WTC11 (cell line): ENCODE measurements at regions not wholly inside any gene's neighbourhood (a gene's known extent, or its start where the extent isn't known, plus 50 kb on each side); places are given as distances from the start of the nearest gene placed in this dataset.

ENCODE experiments used
- ATAC-seq: fragments of 200-7000 bp; cut with Tn5 transposase; 2 replicates; pipeline ENCODE4 v1.10.0; 2021; ENCODE audit warnings: mild to moderate bottlenecking, moderate library complexity
- CTCF ChIA-PET: fragments of 300-600 bp; sonication (Branson Sonifier 250); formaldehyde crosslinking; loops from one replicate; lab custom pipeline; 2021; ENCODE audit warnings: antibody characterized with exemption; lab: Charles Lee
- POLR2A ChIA-PET: fragments of 350-600 bp; sonication (Branson Sonifier 250); formaldehyde crosslinking; loops from one replicate; lab custom pipeline; 2021; ENCODE audit warnings: antibody characterized with exemption; lab: Charles Lee
- DNase-seq: peaks from one replicate; pipeline ENCODE4 v3.0.0; 2021; ENCODE audit warnings: low spot score
- H3K27ac Mint-ChIP-seq: 2 replicates; pipeline ENCODE4 v1.8.0; 2021; ENCODE audit warnings: mixed read lengths
- H3K27me3 Mint-ChIP-seq: 2 replicates; pipeline ENCODE4 v1.8.0; 2021; ENCODE audit warnings: low read depth, mild to moderate bottlenecking, moderate library complexity, mixed read lengths
- H3K36me3 Mint-ChIP-seq: 2 replicates; pipeline ENCODE4 v1.8.0; 2021; ENCODE audit warnings: mixed read lengths
- H3K4me1 Mint-ChIP-seq: 2 replicates; pipeline ENCODE4 v1.8.0; 2022; ENCODE audit warnings: mixed read lengths
- H3K4me3 Mint-ChIP-seq: 2 replicates; pipeline ENCODE4 v1.8.0; 2021; ENCODE audit warnings: mild to moderate bottlenecking, moderate library complexity, mixed read lengths
- H3K9me3 Mint-ChIP-seq: 2 replicates; pipeline ENCODE4 v1.8.0; 2021; ENCODE audit warnings: mixed read lengths
- CBFB ChIP-seq: sonication (generic); formaldehyde crosslinking; IDR thresholded peaks from 2 replicates; pipeline ENCODE4 v1.8.1; 2022; ENCODE audit warnings: mild to moderate bottlenecking, low read depth, missing genetic modification reagents
- CREB1 ChIP-seq: sonication (generic); formaldehyde crosslinking; IDR thresholded peaks from 2 replicates; pipeline ENCODE4 v1.8.0; 2023; ENCODE audit warnings: mild to moderate bottlenecking, missing genetic modification reagents
- FOXJ3 ChIP-seq: sonication (generic); formaldehyde crosslinking; IDR thresholded peaks from 2 replicates; pipeline ENCODE4 v1.9.0; 2021; ENCODE audit warnings: missing genetic modification reagents, mild to moderate bottlenecking, borderline replicate concordance
- GABPB1 ChIP-seq: sonication (generic); formaldehyde crosslinking; IDR thresholded peaks from 2 replicates; pipeline ENCODE4 v1.8.1; 2023; ENCODE audit warnings: mild to moderate bottlenecking, missing genetic modification reagents
- MYBL2 ChIP-seq: sonication (generic); formaldehyde crosslinking; IDR thresholded peaks from 2 replicates; pipeline ENCODE4 v1.8.1; 2023; ENCODE audit warnings: mild to moderate bottlenecking, moderate library complexity, missing genetic modification reagents
- NR3C1 ChIP-seq: sonication (generic); formaldehyde crosslinking; conservative IDR thresholded peaks from 2 replicates; pipeline ENCODE4 v1.8.1; 2023; ENCODE audit warnings: low read depth, mild to moderate bottlenecking, missing genetic modification reagents
- OVOL2 ChIP-seq: fragments of 250-450 bp; sonication (Bioruptor Pico); IDR thresholded peaks from 2 replicates; pipeline ENCODE4 v1.9.0; 2021; ENCODE audit warnings: mild to moderate bottlenecking, borderline replicate concordance
- PRRX2 ChIP-seq: fragments of 250-450 bp; sonication (Bioruptor Pico); IDR thresholded peaks from 2 replicates; pipeline ENCODE4 v1.8.0; 2021; ENCODE audit warnings: mild to moderate bottlenecking
- SMAD4 ChIP-seq: sonication (generic); formaldehyde crosslinking; IDR thresholded peaks from 2 replicates; pipeline ENCODE4 v1.8.0; 2022; ENCODE audit warnings: mild to moderate bottlenecking, missing genetic modification reagents
- ZNF416 ChIP-seq: fragments of 250-450 bp; sonication (Bioruptor Pico); IDR thresholded peaks from 2 replicates; pipeline ENCODE4 v1.9.0; 2021; ENCODE audit warnings: mild to moderate bottlenecking, inconsistent platforms
- TF ChIP-seq, protein P1 (sequence below): sonication (generic); formaldehyde crosslinking; IDR thresholded peaks from 2 replicates; pipeline ENCODE4 v1.8.0; 2022; ENCODE audit warnings: missing genetic modification reagents
- TF ChIP-seq, protein P2 (sequence below): sonication (generic); formaldehyde crosslinking; IDR thresholded peaks from 2 replicates; pipeline ENCODE4 v1.8.0; 2023; ENCODE audit warnings: mild to moderate bottlenecking, missing genetic modification reagents
- TF ChIP-seq, protein P3 (sequence below): sonication (generic); formaldehyde crosslinking; IDR thresholded peaks from 2 replicates; pipeline ENCODE4 v1.8.1; 2022; ENCODE audit warnings: mild to moderate bottlenecking, moderate library complexity, missing genetic modification reagents
- TF ChIP-seq, protein P4 (sequence below): sonication (generic); formaldehyde crosslinking; IDR thresholded peaks from 2 replicates; pipeline ENCODE4 v1.8.1; 2022; ENCODE audit warnings: low read depth, mild to moderate bottlenecking, moderate library complexity, missing genetic modification reagents, borderline replicate concordance
- TF ChIP-seq, protein P5 (sequence below): sonication (generic); formaldehyde crosslinking; IDR thresholded peaks from 2 replicates; pipeline ENCODE4 v1.8.1; 2023; ENCODE audit warnings: mild to moderate bottlenecking, moderate library complexity, missing genetic modification reagents
- TF ChIP-seq, protein P6 (sequence below): fragments of 250-450 bp; sonication (Bioruptor Pico); conservative IDR thresholded peaks from 2 replicates; pipeline ENCODE4 v1.9.0; 2021; ENCODE audit warnings: mild to moderate bottlenecking

DNA sequence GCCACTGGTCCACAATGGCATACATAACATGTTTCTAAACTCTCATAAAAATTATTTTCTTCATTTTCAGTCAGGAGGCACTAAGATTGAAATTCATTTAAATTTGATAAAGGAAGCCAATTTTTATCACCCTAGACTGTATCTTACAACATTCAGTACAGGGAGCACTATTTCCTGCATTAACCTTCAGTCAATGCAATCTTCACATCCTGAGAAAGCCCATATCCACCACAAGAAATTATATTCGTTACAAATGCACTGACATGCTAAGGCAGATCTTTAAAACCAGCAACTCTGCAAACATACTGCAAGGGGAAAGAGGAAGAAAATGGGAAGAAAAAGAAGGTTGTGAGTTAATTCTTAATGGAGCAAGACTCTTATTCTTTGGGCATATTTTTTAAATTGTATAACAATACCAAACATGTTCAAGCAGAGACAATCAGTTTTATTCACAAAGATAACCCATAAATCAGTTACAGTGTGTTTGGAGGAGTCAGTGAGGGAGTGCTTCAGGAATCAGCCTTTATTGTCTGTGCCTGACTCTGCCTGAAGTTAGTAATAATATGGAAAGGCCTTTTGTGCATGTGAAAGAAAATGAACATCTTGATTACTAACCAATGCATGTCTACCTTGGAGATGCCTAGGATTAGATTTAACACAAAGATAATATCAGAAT is 370.1 kb downstream of the FBXO15 start:
- no peaks in the 10 kb centered on the region for H3K9me3 Mint-ChIP-seq
- ChIA-PET CTCF (no interaction called here), POLR2A (no interaction called here)
- H3K4me1 Mint-ChIP-seq = peaks cover 18% of the 10 kb centered on the region
- H3K36me3 Mint-ChIP-seq = no peaks in the 10 kb centered on the region
- TF ChIP-seq CREB1 (CRISPR knock-in tag) (no peak), MYBL2 (CRISPR knock-in tag) (no peak)
- H3K4me3 Mint-ChIP-seq = no peak overlapping the region
- DNase-seq = no peak
- H3K27me3 Mint-ChIP-seq = no peaks in the 10 kb centered on the region
- H3K27ac Mint-ChIP-seq = no peak overlapping the region
- ATAC-seq = no peak

DNA sequence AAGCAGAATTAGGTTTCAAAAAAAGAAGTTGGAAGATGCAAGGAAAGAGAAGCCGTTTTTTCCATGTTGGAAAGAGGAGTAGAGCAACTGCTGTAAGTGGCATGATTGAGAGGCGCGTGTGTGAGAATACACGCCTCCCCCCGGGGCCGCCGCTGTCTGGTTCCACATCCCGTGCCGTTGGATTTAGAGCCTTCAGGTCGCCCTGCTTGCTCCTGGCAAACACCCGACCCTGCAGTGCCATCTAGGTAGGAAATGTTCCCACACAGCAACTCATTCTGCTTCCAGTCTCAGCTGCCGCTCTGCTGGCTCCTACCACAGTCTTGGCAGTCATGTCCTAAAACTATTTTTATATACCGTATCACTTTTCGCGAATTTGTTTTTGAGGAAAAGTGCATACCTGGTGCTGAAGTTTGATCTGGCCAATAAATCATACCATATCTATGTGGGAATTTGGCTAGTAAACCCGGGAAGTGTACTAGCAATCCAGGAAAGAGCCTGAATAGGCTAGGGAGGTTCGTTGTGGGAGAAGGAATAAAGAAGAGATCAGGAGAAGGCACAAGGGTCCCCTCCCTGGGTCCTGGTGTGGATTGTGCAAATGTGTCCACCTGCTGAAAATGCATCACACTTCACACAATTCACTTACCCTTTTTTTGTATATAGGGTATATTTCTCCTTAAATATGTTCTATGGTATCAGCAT is 372.7 kb downstream of the FBXO15 start:
- Mint-ChIP-seq H3K27ac (no peak overlapping the region), H3K4me3 (no peak overlapping the region), H3K27me3 (no peaks in the 10 kb centered on the region), H3K9me3 (no peaks in the 10 kb centered on the region), H3K4me1 (peaks cover 14% of the 10 kb centered on the region), H3K36me3 (no peaks in the 10 kb centered on the region)
- TF ChIP-seq, protein P1, sequence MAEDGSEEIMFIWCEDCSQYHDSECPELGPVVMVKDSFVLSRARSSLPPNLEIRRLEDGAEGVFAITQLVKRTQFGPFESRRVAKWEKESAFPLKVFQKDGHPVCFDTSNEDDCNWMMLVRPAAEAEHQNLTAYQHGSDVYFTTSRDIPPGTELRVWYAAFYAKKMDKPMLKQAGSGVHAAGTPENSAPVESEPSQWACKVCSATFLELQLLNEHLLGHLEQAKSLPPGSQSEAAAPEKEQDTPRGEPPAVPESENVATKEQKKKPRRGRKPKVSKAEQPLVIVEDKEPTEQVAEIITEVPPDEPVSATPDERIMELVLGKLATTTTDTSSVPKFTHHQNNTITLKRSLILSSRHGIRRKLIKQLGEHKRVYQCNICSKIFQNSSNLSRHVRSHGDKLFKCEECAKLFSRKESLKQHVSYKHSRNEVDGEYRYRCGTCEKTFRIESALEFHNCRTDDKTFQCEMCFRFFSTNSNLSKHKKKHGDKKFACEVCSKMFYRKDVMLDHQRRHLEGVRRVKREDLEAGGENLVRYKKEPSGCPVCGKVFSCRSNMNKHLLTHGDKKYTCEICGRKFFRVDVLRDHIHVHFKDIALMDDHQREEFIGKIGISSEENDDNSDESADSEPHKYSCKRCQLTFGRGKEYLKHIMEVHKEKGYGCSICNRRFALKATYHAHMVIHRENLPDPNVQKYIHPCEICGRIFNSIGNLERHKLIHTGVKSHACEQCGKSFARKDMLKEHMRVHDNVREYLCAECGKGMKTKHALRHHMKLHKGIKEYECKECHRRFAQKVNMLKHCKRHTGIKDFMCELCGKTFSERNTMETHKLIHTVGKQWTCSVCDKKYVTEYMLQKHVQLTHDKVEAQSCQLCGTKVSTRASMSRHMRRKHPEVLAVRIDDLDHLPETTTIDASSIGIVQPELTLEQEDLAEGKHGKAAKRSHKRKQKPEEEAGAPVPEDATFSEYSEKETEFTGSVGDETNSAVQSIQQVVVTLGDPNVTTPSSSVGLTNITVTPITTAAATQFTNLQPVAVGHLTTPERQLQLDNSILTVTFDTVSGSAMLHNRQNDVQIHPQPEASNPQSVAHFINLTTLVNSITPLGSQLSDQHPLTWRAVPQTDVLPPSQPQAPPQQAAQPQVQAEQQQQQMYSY = no peak
- TF ChIP-seq ZNF416 (no peak), CREB1 (CRISPR knock-in tag) (no peak), OVOL2 (CRISPR knock-in tag) (no peak), NR3C1 (CRISPR knock-in tag) (no peak), GABPB1 (CRISPR knock-in tag) (no peak), PRRX2 (CRISPR knock-in tag) (no peak), CBFB (CRISPR knock-in tag) (no peak), FOXJ3 (no peak), SMAD4 (CRISPR knock-in tag) (no peak)
- TF ChIP-seq, protein P2, sequence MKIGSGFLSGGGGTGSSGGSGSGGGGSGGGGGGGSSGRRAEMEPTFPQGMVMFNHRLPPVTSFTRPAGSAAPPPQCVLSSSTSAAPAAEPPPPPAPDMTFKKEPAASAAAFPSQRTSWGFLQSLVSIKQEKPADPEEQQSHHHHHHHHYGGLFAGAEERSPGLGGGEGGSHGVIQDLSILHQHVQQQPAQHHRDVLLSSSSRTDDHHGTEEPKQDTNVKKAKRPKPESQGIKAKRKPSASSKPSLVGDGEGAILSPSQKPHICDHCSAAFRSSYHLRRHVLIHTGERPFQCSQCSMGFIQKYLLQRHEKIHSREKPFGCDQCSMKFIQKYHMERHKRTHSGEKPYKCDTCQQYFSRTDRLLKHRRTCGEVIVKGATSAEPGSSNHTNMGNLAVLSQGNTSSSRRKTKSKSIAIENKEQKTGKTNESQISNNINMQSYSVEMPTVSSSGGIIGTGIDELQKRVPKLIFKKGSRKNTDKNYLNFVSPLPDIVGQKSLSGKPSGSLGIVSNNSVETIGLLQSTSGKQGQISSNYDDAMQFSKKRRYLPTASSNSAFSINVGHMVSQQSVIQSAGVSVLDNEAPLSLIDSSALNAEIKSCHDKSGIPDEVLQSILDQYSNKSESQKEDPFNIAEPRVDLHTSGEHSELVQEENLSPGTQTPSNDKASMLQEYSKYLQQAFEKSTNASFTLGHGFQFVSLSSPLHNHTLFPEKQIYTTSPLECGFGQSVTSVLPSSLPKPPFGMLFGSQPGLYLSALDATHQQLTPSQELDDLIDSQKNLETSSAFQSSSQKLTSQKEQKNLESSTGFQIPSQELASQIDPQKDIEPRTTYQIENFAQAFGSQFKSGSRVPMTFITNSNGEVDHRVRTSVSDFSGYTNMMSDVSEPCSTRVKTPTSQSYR (CRISPR knock-in tag) = no peak
- TF ChIP-seq, protein P3, sequence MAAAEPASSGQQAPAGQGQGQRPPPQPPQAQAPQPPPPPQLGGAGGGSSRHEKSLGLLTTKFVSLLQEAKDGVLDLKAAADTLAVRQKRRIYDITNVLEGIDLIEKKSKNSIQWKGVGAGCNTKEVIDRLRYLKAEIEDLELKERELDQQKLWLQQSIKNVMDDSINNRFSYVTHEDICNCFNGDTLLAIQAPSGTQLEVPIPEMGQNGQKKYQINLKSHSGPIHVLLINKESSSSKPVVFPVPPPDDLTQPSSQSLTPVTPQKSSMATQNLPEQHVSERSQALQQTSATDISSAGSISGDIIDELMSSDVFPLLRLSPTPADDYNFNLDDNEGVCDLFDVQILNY (CRISPR knock-in tag) = no peak
- TF ChIP-seq, protein P4, sequence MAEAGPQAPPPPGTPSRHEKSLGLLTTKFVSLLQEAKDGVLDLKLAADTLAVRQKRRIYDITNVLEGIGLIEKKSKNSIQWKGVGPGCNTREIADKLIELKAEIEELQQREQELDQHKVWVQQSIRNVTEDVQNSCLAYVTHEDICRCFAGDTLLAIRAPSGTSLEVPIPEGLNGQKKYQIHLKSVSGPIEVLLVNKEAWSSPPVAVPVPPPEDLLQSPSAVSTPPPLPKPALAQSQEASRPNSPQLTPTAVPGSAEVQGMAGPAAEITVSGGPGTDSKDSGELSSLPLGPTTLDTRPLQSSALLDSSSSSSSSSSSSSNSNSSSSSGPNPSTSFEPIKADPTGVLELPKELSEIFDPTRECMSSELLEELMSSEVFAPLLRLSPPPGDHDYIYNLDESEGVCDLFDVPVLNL (CRISPR knock-in tag) = no peak
- TF ChIP-seq, protein P5, sequence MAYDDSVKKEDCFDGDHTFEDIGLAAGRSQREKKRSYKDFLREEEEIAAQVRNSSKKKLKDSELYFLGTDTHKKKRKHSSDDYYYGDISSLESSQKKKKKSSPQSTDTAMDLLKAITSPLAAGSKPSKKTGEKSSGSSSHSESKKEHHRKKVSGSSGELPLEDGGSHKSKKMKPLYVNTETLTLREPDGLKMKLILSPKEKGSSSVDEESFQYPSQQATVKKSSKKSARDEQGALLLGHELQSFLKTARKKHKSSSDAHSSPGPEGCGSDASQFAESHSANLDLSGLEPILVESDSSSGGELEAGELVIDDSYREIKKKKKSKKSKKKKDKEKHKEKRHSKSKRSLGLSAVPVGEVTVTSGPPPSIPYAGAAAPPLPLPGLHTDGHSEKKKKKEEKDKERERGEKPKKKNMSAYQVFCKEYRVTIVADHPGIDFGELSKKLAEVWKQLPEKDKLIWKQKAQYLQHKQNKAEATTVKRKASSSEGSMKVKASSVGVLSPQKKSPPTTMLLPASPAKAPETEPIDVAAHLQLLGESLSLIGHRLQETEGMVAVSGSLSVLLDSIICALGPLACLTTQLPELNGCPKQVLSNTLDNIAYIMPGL (CRISPR knock-in tag) = no peak
- TF ChIP-seq, protein P6, sequence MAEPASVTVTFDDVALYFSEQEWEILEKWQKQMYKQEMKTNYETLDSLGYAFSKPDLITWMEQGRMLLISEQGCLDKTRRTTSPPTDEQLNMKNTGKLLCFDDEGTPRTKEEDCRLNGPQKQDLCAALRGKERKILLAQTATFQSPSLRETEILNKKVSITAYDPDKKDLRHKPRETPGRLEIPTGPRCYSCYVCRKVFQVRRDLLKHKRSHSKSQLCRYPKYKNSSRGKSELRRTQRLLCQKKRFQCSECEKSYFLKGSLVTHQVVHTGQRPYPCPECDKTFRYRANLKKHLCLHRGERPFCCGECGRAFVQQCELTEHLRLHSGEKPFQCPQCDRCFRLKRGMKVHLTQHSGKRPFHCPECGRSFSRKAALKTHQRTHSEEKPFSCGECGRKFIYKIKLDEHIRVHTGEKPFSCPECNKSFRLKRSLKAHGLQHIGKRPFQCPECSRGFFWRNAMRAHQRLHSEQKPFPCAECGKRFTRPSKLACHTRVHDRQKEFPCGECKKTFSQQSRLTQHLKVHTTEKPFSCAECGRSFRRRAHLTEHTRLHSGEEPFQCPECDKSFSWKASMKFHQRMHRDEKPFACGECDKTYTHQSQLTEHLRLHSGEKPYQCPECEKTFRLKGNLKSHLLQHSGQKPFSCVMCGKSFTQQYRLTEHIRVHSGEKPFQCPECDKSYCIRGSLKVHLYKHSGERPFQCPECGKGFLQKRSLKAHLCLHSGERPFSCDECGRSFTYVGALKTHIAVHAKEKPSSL (CRISPR knock-in tag) = no peak
- DNase-seq (peak; percentile 36), ATAC-seq (peak; percentile 85)
- CTCF ChIA-PET = no interaction called here
- POLR2A ChIA-PET = no interaction called here
